ENCODE measurements at regions not wholly inside any gene's neighbourhood (a gene's known extent, or its start where the extent isn't known, plus 50 kb on each side); places are given as distances from the start of the nearest gene placed in this dataset.

- no peak for TF ChIP-seq POLR2A (IDR thresholded peaks at IDR 0.05)
- TF ChIP-seq CTCF (IDR thresholded peaks at IDR 0.05) = no peak
Observed at GRCh38 chr13:61261746-61262472, 153.7 kb downstream of the PCDH20 start.
